Lower leg skin (tissue), 3 donors: ENCODE measurements at regions not wholly inside any gene's neighbourhood (a gene's known extent, or its start where the extent isn't known, plus 50 kb on each side); places are given as distances from the start of the nearest gene placed in this dataset.

Experiments
- CTCF ChIP-seq, 3 donors: fragments of 450-650 bp; IDR thresholded peaks; one replicate each; pipeline ENCODE4 v1.5.1; 2016; ENCODE audit warnings: antibody characterized with exemption in 3 of 3, mild to moderate bottlenecking in 3 of 3, moderate library complexity in 2 of 3
- POLR2A ChIP-seq, 2 donors: fragments of 450-650 bp; IDR thresholded peaks; one replicate each; pipeline ENCODE4 v1.6.1; 2016 to 2017; ENCODE audit warnings: antibody characterized with exemption in 2 of 2, mild to moderate bottlenecking in 1 of 2, moderate library complexity in 1 of 2

DNA sequence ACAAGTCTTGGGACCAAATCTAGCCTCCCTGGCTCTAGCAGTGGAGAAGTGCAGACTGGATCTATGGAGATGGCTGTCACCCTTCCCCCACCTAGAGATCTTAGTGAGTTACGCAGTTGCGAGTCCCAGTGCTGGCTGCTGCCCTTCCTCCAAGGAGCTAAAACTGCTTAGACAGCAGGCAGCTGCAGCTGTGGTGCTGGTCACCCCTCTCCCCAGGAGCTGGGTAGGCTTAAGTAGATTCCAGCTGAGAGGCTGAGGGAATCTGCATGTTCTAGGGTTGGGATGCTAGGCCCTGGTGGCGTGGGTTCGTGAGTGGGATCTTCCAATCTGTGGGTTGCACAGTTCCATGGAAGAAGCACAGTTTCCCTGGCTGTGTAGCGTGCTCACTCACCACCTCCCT is 120.2 kb downstream of the SLC35B3 start:
- TF ChIP-seq CTCF (IDR thresholded peaks at IDR 0.05), result no peak
- no peak for TF ChIP-seq POLR2A (IDR thresholded peaks at IDR 0.05)
